ENCODE measurements at regions not wholly inside any gene's neighbourhood (a gene's known extent, or its start where the extent isn't known, plus 50 kb on each side); places are given as distances from the start of the nearest gene placed in this dataset.
A peak's percentile ranks its signal among the peaks of the same experiment; 100 is the strongest.

- Histone ChIP-seq H3K4me1 (ENCODE audit: insufficient read depth, low read length) (no peaks in the 10 kb centered on the region), H3K27me3 (ENCODE audit: insufficient read depth, low read length) (no peaks in the 10 kb centered on the region), H3K9ac (ENCODE audit: low read length) (no peak overlapping the region), H2AFZ (ENCODE audit: low read depth, low read length) (no peak overlapping the region), H3K4me2 (ENCODE audit: low read length) (no peak overlapping the region), H3K36me3 (ENCODE audit: insufficient read depth, low read length) (no peaks in the 10 kb centered on the region), H3K9me3 (ENCODE audit: insufficient read depth, low read depth, low read length) (no peaks in the 10 kb centered on the region), H3K79me2 (ENCODE audit: insufficient read depth, low read length) (no peaks in the 10 kb centered on the region), H3K4me3 (ENCODE audit: insufficient read depth, low read depth, low read length) (no peak overlapping the region), H4K20me1 (ENCODE audit: insufficient read depth, low read length) (no peaks in the 10 kb centered on the region), H3K27ac (ENCODE audit: low read depth, low read length) (no peak overlapping the region)
- no peaks in the 10 kb centered on the region for H3K36me3 Mint-ChIP-seq (ENCODE audit: low read depth, unreplicated experiment)
- H3K4me1 Mint-ChIP-seq (ENCODE audit: low read depth, unreplicated experiment) = peaks cover 5% of the 10 kb centered on the region
- no peak overlapping the region for H3K27ac Mint-ChIP-seq (ENCODE audit: unreplicated experiment)
- no peak for DNase-seq (ENCODE audit: low read depth)
- FAIRE-seq = no peak
- H3K4me3 Mint-ChIP-seq (ENCODE audit: unreplicated experiment) = no peak overlapping the region
- no peak for TF ChIP-seq EZH2 (IDR thresholded peaks at IDR 0.05; ENCODE audit: insufficient read depth, low read length)
- no peak for TF ChIP-seq CTCF (IDR thresholded peaks at IDR 0.05; ENCODE audit: insufficient read depth, low read depth, low read length)
- no peaks in the 10 kb centered on the region for H3K9me3 Mint-ChIP-seq (ENCODE audit: unreplicated experiment)
- no peaks in the 10 kb centered on the region for H3K27me3 Mint-ChIP-seq (ENCODE audit: low read depth, unreplicated experiment)
Measured at GRCh38 chr15:46344915-46345314, 710.1 kb downstream of the SQOR start.

GRCh38 chr15:46354443-46354842, 719.6 kb downstream of the SQOR start:
- H3K27ac Mint-ChIP-seq (ENCODE audit: unreplicated experiment) = no peak overlapping the region
- Histone ChIP-seq H2AFZ (ENCODE audit: low read depth, low read length) (no peak overlapping the region), H3K4me3 (ENCODE audit: insufficient read depth, low read depth, low read length) (no peak overlapping the region), H3K9me3 (ENCODE audit: insufficient read depth, low read depth, low read length) (no peaks in the 10 kb centered on the region), H4K20me1 (ENCODE audit: insufficient read depth, low read length) (no peaks in the 10 kb centered on the region), H3K27me3 (ENCODE audit: insufficient read depth, low read length) (no peaks in the 10 kb centered on the region), H3K4me1 (ENCODE audit: insufficient read depth, low read length) (no peaks in the 10 kb centered on the region), H3K27ac (ENCODE audit: low read depth, low read length) (no peak overlapping the region), H3K79me2 (ENCODE audit: insufficient read depth, low read length) (no peaks in the 10 kb centered on the region), H3K9ac (ENCODE audit: low read length) (no peak overlapping the region), H3K36me3 (ENCODE audit: insufficient read depth, low read length) (no peaks in the 10 kb centered on the region), H3K4me2 (ENCODE audit: low read length) (no peak overlapping the region)
- H3K27me3 Mint-ChIP-seq (ENCODE audit: low read depth, unreplicated experiment) = no peaks in the 10 kb centered on the region
- no peaks in the 10 kb centered on the region for H3K4me1 Mint-ChIP-seq (ENCODE audit: low read depth, unreplicated experiment)
- no peak for FAIRE-seq
- TF ChIP-seq CTCF (IDR thresholded peaks at IDR 0.05; ENCODE audit: insufficient read depth, low read depth, low read length) (no peak), EZH2 (IDR thresholded peaks at IDR 0.05; ENCODE audit: insufficient read depth, low read length) (no peak)
- H3K36me3 Mint-ChIP-seq (ENCODE audit: low read depth, unreplicated experiment) = no peaks in the 10 kb centered on the region
- DNase-seq (ENCODE audit: low read depth) = no peak
- peaks cover 2% of the 10 kb centered on the region for H3K9me3 Mint-ChIP-seq (ENCODE audit: unreplicated experiment)
- H3K4me3 Mint-ChIP-seq (ENCODE audit: unreplicated experiment) = no peak overlapping the region

- Histone ChIP-seq H3K9me3 (ENCODE audit: insufficient read depth, low read depth, low read length) (no peaks in the 10 kb centered on the region), H3K27ac (ENCODE audit: low read depth, low read length) (no peak overlapping the region), H3K4me2 (ENCODE audit: low read length) (no peak overlapping the region), H3K36me3 (ENCODE audit: insufficient read depth, low read length) (no peaks in the 10 kb centered on the region), H2AFZ (ENCODE audit: low read depth, low read length) (no peak overlapping the region), H3K9ac (ENCODE audit: low read length) (no peak overlapping the region), H3K27me3 (ENCODE audit: insufficient read depth, low read length) (no peaks in the 10 kb centered on the region), H3K4me3 (ENCODE audit: insufficient read depth, low read depth, low read length) (no peak overlapping the region), H3K4me1 (ENCODE audit: insufficient read depth, low read length) (no peaks in the 10 kb centered on the region), H3K79me2 (ENCODE audit: insufficient read depth, low read length) (no peaks in the 10 kb centered on the region), H4K20me1 (ENCODE audit: insufficient read depth, low read length) (no peaks in the 10 kb centered on the region)
- DNase-seq (ENCODE audit: low read depth) (peak; percentile 1), FAIRE-seq (peak; percentile 17)
- Mint-ChIP-seq H3K27ac (ENCODE audit: unreplicated experiment) (no peak overlapping the region), H3K4me3 (ENCODE audit: unreplicated experiment) (no peak overlapping the region), H3K9me3 (ENCODE audit: unreplicated experiment) (no peaks in the 10 kb centered on the region), H3K36me3 (ENCODE audit: low read depth, unreplicated experiment) (no peaks in the 10 kb centered on the region), H3K27me3 (ENCODE audit: low read depth, unreplicated experiment) (no peaks in the 10 kb centered on the region), H3K4me1 (ENCODE audit: low read depth, unreplicated experiment) (no peaks in the 10 kb centered on the region)
- TF ChIP-seq EZH2 (IDR thresholded peaks at IDR 0.05; ENCODE audit: insufficient read depth, low read length) (no peak), CTCF (IDR thresholded peaks at IDR 0.05; ENCODE audit: insufficient read depth, low read depth, low read length) (no peak)
Measured at GRCh38 chr15:46365572-46365971, 730.7 kb downstream of the SQOR start.

Data from astrocyte (in vitro differentiated cells and primary cell).